GM19324 (cell line): ENCODE measurements at regions not wholly inside any gene's neighbourhood (a gene's known extent, or its start where the extent isn't known, plus 50 kb on each side); places are given as distances from the start of the nearest gene placed in this dataset.
"Not testable (repeated sequence)": the region's sequence is repeated elsewhere in the genome, so short reads cannot be mapped to it uniquely, and the experiment has no call there.

ENCODE experiments used
- ATAC-seq: cut with Tn5 transposase; IDR thresholded peaks from one replicate; pipeline ENCODE4 v1.9.1; 2021; ENCODE audit warnings: mild to moderate bottlenecking, moderate library complexity; ENCODE audit not compliant: unreplicated experiment, low FRiP score

- not testable (repeated sequence) for ATAC-seq
Observed at GRCh38 chrY:11151724-11152123, 1549.3 kb upstream of the USP9Y start.

GRCh38 chrY:11156100-11156499, 1544.9 kb upstream of the USP9Y start:
- not testable (repeated sequence) for ATAC-seq

- ATAC-seq = not testable (repeated sequence)
Observed at GRCh38 chrY:11156846-11157245, 1544.2 kb upstream of the USP9Y start.

- ATAC-seq = not testable (repeated sequence)
Observed at GRCh38 chrY:11177033-11177432, 1524.0 kb upstream of the USP9Y start.

GRCh38 chrY:11201133-11201532, 1499.9 kb upstream of the USP9Y start:
- ATAC-seq = not testable (repeated sequence)

- ATAC-seq = not testable (repeated sequence)
Observed at GRCh38 chrY:11214851-11215250, 1486.2 kb upstream of the USP9Y start.
